Spleen (tissue), 11 donors: ENCODE measurements at regions not wholly inside any gene's neighbourhood (a gene's known extent, or its start where the extent isn't known, plus 50 kb on each side); places are given as distances from the start of the nearest gene placed in this dataset.

Source experiments
- DNase-seq: peaks from one replicate; pipeline ENCODE4 v3.0.0-alpha.2; 2020
- H3K27ac ChIP-seq, 8 donors: fragments of 200-600 bp; sonication (generic) in 7 of 8; 1 replicate in 4 of 8; 2 replicates in 4 of 8; pipeline versions ENCODE4 v1.5.0 to v1.8.0; 2016 to 2021; ENCODE audit warnings: inconsistent platforms in 4 of 8, mild to moderate bottlenecking in 4 of 8, moderate library complexity in 1 of 8
- H3K27me3 ChIP-seq, 7 donors: fragments of 200-600 bp; sonication (generic) in 6 of 7; replicated peaks in 1 of 7; 1 replicate in 4 of 7; 2 replicates in 3 of 7; pipeline versions ENCODE4 v1.5.0 to v1.8.0; 2016 to 2021; ENCODE audit warnings: inconsistent platforms in 3 of 7, mild to moderate bottlenecking in 1 of 7
- H3K36me3 ChIP-seq, 6 donors: fragments of 200-600 bp; sonication (generic) in 5 of 6; 1 replicate in 4 of 6; 2 replicates in 2 of 6; pipeline versions ENCODE4 v1.5.0 to v1.8.0; 2016 to 2021; ENCODE audit warnings: inconsistent platforms in 2 of 6
- H3K4me1 ChIP-seq, 6 donors: fragments of 200-600 bp; sonication (generic) in 5 of 6; 1 replicate in 3 of 6; 2 replicates in 3 of 6; pipeline versions ENCODE4 v1.5.0 to v1.8.0; 2016 to 2021; ENCODE audit warnings: inconsistent platforms in 3 of 6
- H3K4me3 ChIP-seq, 8 donors: fragments of 200-600 bp; sonication (generic) in 7 of 8; 1 replicate in 4 of 8; 2 replicates in 4 of 8; pipeline versions ENCODE4 v1.5.0 to v1.8.0; 2016 to 2021; ENCODE audit warnings: inconsistent platforms in 4 of 8, mild to moderate bottlenecking in 4 of 8, moderate library complexity in 2 of 8
- H3K9me3 ChIP-seq, 8 donors: fragments of 200-600 bp; sonication (generic) in 7 of 8; 1 replicate in 4 of 8; 2 replicates in 4 of 8; pipeline versions ENCODE4 v1.5.0 to v1.8.0; 2016 to 2021; ENCODE audit warnings: inconsistent platforms in 4 of 8
- POLR2A ChIP-seq, 3 donors: fragments of 450-650 bp; IDR thresholded peaks; one replicate each; pipeline ENCODE4 v1.5.1; 2017; ENCODE audit warnings: antibody characterized with exemption in 3 of 3, mild to moderate bottlenecking in 1 of 3
- POLR2AphosphoS5 ChIP-seq, 3 donors: sonication (generic); formaldehyde crosslinking; IDR thresholded peaks; one replicate each; pipeline ENCODE4 v1.5.1; 2017; ENCODE audit warnings: antibody characterized with exemption in 3 of 3
- WGBS, 5 donors: extraction: QIAGEN DNeasy Blood & Tissue Kit in 3 of 5; methylation state at CpG; one replicate each; pipeline versions ENCODE4 v1.1.5 to v1.1.7; 2013 to 2018; 5-methylcytosine and 5-hydroxymethylcytosine counted together
- intact Hi-C: fragments of 100-400 bp; cut with DNase I; formaldehyde crosslinking; loops from one replicate; pipeline ENCODE4 v1.15.0; 2023; ENCODE audit warnings: low total_unique reads
- TF ChIP-seq, protein P1 (sequence below), 11 experiments: fragments of 200-600 bp in 7 of 11; fragments of 450-650 bp in 4 of 11; sonication (generic) in 4 of 11; IDR thresholded peaks in 8 of 11; conservative IDR thresholded peaks in 3 of 11; 1 replicate in 7 of 11; 2 replicates in 4 of 11; pipeline versions ENCODE4 v1.4.0 to v1.8.0; 2016 to 2021; ENCODE audit warnings: antibody characterized with exemption in 11 of 11, inconsistent platforms in 4 of 11, mild to moderate bottlenecking in 1 of 11
- donor health status: healthy with polysubstance abuse.
- donor health status: DM: no; HTN: no; CAD: no; lungs with moderate emphysema.
- donor health status: DM: no; HTN: no; CAD: no.
- donor health status: Bipolar disorder and iron deficiency.
- donor health status: healthy.
- donor health status: DM: no; HTN: no; CAD: no.
- donor health status: DM: yes; HTN: yes; CAD: no.

DNA sequence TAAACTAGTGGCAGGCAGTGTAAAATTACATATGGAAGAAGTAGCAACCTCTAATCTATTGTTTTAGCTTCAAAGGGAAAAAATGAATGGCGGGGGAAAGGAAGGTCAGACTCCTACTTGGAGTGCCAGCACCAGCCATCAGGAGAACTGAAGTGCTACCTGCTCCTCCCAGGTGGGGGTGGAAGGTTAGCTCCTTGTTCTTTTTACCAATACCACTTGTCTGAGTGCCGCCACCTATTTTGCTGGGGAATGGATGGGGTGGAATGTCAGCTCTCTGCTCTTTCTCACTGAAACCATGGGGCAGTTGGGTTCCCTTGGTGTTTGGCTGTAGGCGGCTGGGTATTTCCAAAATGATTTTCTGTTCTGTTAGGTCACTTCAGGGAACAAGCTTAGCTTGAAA lies 428.7 kb upstream of the EPHA3 start:
- no peak for TF ChIP-seq POLR2AphosphoS5 (IDR thresholded peaks at IDR 0.05)
- TF ChIP-seq, protein P1, sequence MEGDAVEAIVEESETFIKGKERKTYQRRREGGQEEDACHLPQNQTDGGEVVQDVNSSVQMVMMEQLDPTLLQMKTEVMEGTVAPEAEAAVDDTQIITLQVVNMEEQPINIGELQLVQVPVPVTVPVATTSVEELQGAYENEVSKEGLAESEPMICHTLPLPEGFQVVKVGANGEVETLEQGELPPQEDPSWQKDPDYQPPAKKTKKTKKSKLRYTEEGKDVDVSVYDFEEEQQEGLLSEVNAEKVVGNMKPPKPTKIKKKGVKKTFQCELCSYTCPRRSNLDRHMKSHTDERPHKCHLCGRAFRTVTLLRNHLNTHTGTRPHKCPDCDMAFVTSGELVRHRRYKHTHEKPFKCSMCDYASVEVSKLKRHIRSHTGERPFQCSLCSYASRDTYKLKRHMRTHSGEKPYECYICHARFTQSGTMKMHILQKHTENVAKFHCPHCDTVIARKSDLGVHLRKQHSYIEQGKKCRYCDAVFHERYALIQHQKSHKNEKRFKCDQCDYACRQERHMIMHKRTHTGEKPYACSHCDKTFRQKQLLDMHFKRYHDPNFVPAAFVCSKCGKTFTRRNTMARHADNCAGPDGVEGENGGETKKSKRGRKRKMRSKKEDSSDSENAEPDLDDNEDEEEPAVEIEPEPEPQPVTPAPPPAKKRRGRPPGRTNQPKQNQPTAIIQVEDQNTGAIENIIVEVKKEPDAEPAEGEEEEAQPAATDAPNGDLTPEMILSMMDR (IDR thresholded peaks at IDR 0.05 in 8 of 11, conservative IDR thresholded peaks at IDR 0.05 in 3 of 11) = no peak
- TF ChIP-seq POLR2A (IDR thresholded peaks at IDR 0.05) = no peak
- H3K27me3 ChIP-seq = no peaks in the 10 kb centered on the region
- H3K27ac ChIP-seq = no peak overlapping the region
- 84 to 94% (median 88%) methylated on average over 3 of the region's 3 CpGs for WGBS, 5 donors
- no peaks in the 10 kb centered on the region for H3K9me3 ChIP-seq
- no peak for DNase-seq
- H3K4me1 ChIP-seq = no peaks in the 10 kb centered on the region
- intact Hi-C loops = no loop called here
- H3K36me3 ChIP-seq = no peaks in the 10 kb centered on the region
- no peak overlapping the region for H3K4me3 ChIP-seq

DNA sequence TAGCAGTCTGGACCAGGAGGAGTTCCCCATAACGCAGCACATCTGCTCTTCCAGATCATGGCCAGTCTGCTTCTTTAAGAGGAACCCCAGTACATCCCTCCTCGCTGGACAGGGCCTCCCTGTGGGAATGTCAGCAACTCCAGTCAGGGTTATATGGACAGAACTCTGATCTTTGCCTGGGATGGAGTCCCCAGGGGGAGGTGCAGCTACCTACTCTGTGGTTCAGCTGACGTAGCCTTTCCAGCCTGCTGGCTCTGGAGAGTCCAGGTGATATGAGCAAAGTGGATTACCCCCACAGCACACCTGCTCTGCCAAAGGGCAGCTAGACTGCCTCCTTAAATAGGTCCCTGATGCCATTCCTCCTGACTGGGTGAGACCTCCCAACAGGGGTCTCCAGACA lies 417.1 kb upstream of the EPHA3 start:
- WGBS, 5 donors = 72 to 89% (median 84%) methylated on average over 3 of the region's 3 CpGs
- peaks cover 0 to 16% (median 0%) of the 10 kb centered on the region in 8 donors for H3K9me3 ChIP-seq
- intact Hi-C loops = no loop called here

DNA sequence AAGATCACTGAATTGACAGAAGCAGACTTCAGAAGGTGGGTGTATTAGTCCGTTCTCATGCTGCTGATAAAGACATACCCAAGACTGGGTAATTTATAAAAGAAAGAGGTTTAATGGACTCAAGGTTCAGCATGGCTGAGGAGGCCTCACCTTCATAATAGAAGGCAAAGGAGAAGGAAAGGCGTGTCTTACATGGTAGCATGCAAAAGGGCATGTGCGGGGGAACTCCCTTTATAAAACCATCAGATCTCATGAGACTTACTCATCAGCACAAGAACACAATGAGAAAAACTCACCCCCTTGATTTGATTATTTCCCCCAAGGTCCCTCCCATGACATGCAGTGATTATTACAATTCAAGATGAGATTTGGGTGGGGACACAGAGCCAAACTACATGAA lies 416.3 kb upstream of the EPHA3 start:
- DNase-seq = no peak
- WGBS, 5 donors = 83 to 93% (median 90%) methylated on average over 3 of the region's 3 CpGs
- no peaks in the 10 kb centered on the region for H3K36me3 ChIP-seq
- H3K4me3 ChIP-seq = no peak overlapping the region
- H3K27ac ChIP-seq = no peak overlapping the region
- peaks cover 0 to 18% (median 0%) of the 10 kb centered on the region in 8 donors for H3K9me3 ChIP-seq
- no peaks in the 10 kb centered on the region for H3K27me3 ChIP-seq
- intact Hi-C loops = no loop called here
- H3K4me1 ChIP-seq = no peaks in the 10 kb centered on the region
- TF ChIP-seq POLR2AphosphoS5 (IDR thresholded peaks at IDR 0.05) (no peak), POLR2A (IDR thresholded peaks at IDR 0.05) (no peak)
- TF ChIP-seq, protein P1 (IDR thresholded peaks at IDR 0.05 in 8 of 11, conservative IDR thresholded peaks at IDR 0.05 in 3 of 11) = no peak

More for the DNA sequence above, 417.1 kb upstream of the EPHA3 start:
- TF ChIP-seq, protein P1 (IDR thresholded peaks at IDR 0.05 in 8 of 11, conservative IDR thresholded peaks at IDR 0.05 in 3 of 11) = no peak
- Histone ChIP-seq H3K27ac (no peak overlapping the region), H3K27me3 (no peaks in the 10 kb centered on the region), H3K4me3 (no peak overlapping the region), H3K4me1 (no peaks in the 10 kb centered on the region), H3K36me3 (no peaks in the 10 kb centered on the region)
- DNase-seq = no peak

DNA sequence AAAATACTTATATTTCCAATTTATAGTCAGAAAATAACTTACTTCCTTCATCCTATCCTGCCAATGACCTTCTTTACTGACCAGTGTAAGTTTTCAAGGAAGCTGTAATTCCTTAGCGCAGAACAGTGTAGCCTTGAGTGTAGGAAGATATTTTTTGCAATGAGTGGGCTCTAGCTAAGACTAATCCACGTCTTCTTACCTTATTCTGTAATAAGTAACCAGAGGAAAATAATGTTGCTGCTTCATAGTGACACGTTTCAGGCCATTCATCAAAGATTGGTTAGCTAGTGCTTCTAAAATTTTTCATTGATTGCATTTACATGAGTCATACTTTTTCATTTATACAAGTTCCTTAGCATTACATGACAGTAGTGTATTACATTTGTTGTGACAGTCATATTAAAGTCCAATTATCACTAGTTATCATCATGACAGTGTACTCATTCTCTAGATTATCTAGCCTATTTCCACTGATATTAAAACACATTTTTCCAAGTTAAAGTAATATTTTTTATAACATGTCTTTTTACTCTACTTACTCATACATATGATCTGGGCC lies 403.8 kb upstream of the EPHA3 start:
- Histone ChIP-seq H3K36me3 (no peaks in the 10 kb centered on the region), H3K27ac (no peak overlapping the region), H3K4me3 (no peak overlapping the region), H3K27me3 (no peaks in the 10 kb centered on the region), H3K4me1 (no peaks in the 10 kb centered on the region), H3K9me3 (no peaks in the 10 kb centered on the region)
- TF ChIP-seq, protein P1 (IDR thresholded peaks at IDR 0.05 in 8 of 11, conservative IDR thresholded peaks at IDR 0.05 in 3 of 11) = no peak
- TF ChIP-seq POLR2A (IDR thresholded peaks at IDR 0.05) = no peak
- no peak for TF ChIP-seq POLR2AphosphoS5 (IDR thresholded peaks at IDR 0.05)
- no peak for DNase-seq
- intact Hi-C loops = no loop called here
- 53 to 71% (median 70%) methylated on average over 3 of the region's 3 CpGs for WGBS, 5 donors
